ENCODE measurements at regions not wholly inside any gene's neighbourhood (a gene's known extent, or its start where the extent isn't known, plus 50 kb on each side); places are given as distances from the start of the nearest gene placed in this dataset.

GRCh38 chr3:127424766-127425504, 137.1 kb upstream of the PRR20G start:
- Histone ChIP-seq H3K9ac (replicated peaks; ENCODE audit: extremely low read depth, insufficient read depth, low read length) (no peak overlapping the region), H3K9me3 (replicated peaks; ENCODE audit: control insufficient read depth, insufficient read depth, low read length) (no peaks in the 10 kb centered on the region), H3K36me3 (ENCODE audit: control insufficient read depth in 2 of 2, extremely low read depth in 1 of 2, insufficient read depth in 2 of 2, low read length in 2 of 2) (no peaks in the 10 kb centered on the region), H2AFZ (ENCODE audit: low read depth, low read length) (no peak overlapping the region), H3K9me1 (replicated peaks; ENCODE audit: control insufficient read depth, extremely low read depth, insufficient read depth, low read length) (no peaks in the 10 kb centered on the region), H3K4me3 (replicated peaks in 1 of 3; ENCODE audit: insufficient read depth in 1 of 3, low read depth in 1 of 3, low read length in 3 of 3) (no peak overlapping the region), H3K4me2 (ENCODE audit: insufficient read depth, low read length) (no peak overlapping the region), H3K27me3 (ENCODE audit: control insufficient read depth in 2 of 2, insufficient read depth in 2 of 2, low read length in 2 of 2) (peaks cover 5 to 7% of the 10 kb centered on the region in 2 experiments), H3K79me2 (ENCODE audit: control insufficient read depth, insufficient read depth, low read length) (no peaks in the 10 kb centered on the region), H3K27ac (ENCODE audit: insufficient read depth, low read depth, low read length) (no peak overlapping the region), H3K4me1 (ENCODE audit: control insufficient read depth, extremely low read depth, insufficient read depth, low read length) (no peaks in the 10 kb centered on the region), H4K20me1 (replicated peaks; ENCODE audit: control insufficient read depth, extremely low read depth, insufficient read depth, low read length) (no peaks in the 10 kb centered on the region)
- FAIRE-seq = no peak
- intact Hi-C loops (cut with micrococcal nuclease) = no loop called here
- CTCF ChIA-PET = interaction anchor here (1.6 kb wide), 1 partner anchor 673 kb away, joined by 3 read pairs; no protein-coding TSS in a partner anchor
- dilution Hi-C loops (cut with MboI; ENCODE audit: extremely low pct_ligation_motif_present, low sequenced_read_pairs) = no loop called here
- TF ChIP-seq JUN (IDR thresholded peaks at IDR 0.05; ENCODE audit: borderline replicate concordance, insufficient read depth, insufficient read length, low read depth) = no peak
- TF ChIP-seq MYC (IDR thresholded peaks at IDR 0.05; ENCODE audit: low read depth, low read length) = no peak
- no peak for TF ChIP-seq MAX (IDR thresholded peaks at IDR 0.05; ENCODE audit: insufficient read depth, insufficient read length)
- no peak for TF ChIP-seq CTCF (IDR thresholded peaks at IDR 0.05; ENCODE audit: extremely low read depth in 1 of 2, insufficient read depth in 1 of 2, low read depth in 1 of 2, low read length in 2 of 2)
- TF ChIP-seq FOS (IDR thresholded peaks at IDR 0.05; ENCODE audit: borderline replicate concordance, insufficient read depth, low read length) = no peak
- no peak for TF ChIP-seq POLR2AphosphoS5 (IDR thresholded peaks at IDR 0.05; ENCODE audit: insufficient read depth, low read depth, low read length)
- no peak for TF ChIP-seq GATA2 (IDR thresholded peaks at IDR 0.05; ENCODE audit: insufficient read depth, insufficient read length, low read depth, low read length)
- no peak for TF ChIP-seq POLR2A (IDR thresholded peaks at IDR 0.05; ENCODE audit: low read depth, low read length)
- TF ChIP-seq EZH2 (IDR thresholded peaks at IDR 0.05; ENCODE audit: borderline replicate concordance, low read depth, low read length, severe bottlenecking) = no peak
- no TSS peak for BruUV-seq (replicated peaks)
- POLR2A ChIA-PET = no interaction called here
- no peak for DNase-seq (ENCODE audit: low read depth, low spot score)

Measured in endothelial cell of umbilical vein (primary cell).